GM10266 (cell line): ENCODE measurements at regions not wholly inside any gene's neighbourhood (a gene's known extent, or its start where the extent isn't known, plus 50 kb on each side); places are given as distances from the start of the nearest gene placed in this dataset.

Source experiments
- DNase-seq: peaks from one replicate; pipeline ENCODE4 v3.0.0; 2012; ENCODE audit errors: extremely low spot score
- TF ChIP-seq, protein P1 (sequence below): IDR thresholded peaks from 2 replicates; pipeline ENCODE4 v1.5.1; 2012; ENCODE audit warnings: mild to moderate bottlenecking, low read depth; ENCODE audit not compliant: control insufficient read depth, insufficient read depth; ENCODE audit errors: missing control alignments

DNA sequence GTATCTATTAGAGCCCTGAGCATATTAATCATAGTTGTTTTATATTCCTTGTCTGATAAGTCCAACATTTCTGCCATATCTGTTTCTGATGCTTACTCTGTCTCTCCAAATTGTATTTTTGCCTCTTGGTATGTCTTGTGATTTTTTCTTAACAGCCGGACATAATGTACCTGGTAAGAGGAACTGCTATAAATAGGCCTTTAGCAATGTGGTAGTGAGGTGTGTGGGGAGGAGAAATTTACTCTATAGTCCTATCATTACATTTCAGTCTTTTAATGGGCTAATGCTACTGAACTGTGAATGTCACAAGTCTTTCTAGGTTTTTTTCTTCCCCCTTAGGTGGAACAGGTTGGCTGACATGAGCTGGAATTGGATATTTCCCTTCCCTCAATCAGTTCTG lies 176.1 kb upstream of the FGF10 start:
- no peak for DNase-seq
- TF ChIP-seq, protein P1, sequence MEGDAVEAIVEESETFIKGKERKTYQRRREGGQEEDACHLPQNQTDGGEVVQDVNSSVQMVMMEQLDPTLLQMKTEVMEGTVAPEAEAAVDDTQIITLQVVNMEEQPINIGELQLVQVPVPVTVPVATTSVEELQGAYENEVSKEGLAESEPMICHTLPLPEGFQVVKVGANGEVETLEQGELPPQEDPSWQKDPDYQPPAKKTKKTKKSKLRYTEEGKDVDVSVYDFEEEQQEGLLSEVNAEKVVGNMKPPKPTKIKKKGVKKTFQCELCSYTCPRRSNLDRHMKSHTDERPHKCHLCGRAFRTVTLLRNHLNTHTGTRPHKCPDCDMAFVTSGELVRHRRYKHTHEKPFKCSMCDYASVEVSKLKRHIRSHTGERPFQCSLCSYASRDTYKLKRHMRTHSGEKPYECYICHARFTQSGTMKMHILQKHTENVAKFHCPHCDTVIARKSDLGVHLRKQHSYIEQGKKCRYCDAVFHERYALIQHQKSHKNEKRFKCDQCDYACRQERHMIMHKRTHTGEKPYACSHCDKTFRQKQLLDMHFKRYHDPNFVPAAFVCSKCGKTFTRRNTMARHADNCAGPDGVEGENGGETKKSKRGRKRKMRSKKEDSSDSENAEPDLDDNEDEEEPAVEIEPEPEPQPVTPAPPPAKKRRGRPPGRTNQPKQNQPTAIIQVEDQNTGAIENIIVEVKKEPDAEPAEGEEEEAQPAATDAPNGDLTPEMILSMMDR, result no peak

DNA sequence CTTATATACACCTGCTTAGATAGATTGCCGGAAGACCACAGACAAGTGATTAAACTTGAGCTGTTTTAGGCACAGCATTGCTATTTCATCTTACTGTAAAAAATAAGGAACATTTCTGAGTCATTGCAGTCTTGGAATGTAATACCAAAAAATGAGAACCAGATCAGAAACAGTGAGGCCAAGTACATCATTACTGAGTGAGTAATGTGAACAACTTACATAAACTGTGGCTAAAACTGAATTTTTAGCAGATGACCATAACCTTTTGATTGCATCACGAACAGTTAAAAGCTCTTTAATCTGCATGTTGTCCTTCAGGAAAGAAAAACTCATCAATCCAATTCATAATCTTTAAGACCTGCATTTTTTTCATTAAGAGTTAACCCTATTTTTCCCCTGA lies 157.1 kb upstream of the FGF10 start:
- no peak for DNase-seq
- TF ChIP-seq, protein P1, result no peak

DNA sequence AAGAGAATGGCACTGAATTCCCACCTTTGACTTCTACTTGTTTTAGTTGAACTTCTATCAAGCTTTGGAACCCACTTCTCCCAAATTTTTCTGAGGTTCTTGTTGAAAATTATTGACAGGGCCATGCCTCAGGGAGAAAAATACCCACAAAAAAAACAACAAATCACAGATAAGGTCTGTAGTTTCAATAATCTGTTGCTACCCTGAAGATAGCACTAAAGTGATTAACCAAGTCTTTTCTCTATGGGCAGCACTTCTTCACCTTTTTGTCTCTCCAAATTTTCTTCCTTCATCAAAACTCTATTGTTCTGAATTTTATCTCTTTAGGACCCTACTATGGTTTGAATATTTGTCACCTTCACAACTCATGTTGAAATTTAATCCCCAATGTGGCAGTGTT lies 154.3 kb upstream of the FGF10 start:
- DNase-seq, result no peak
- TF ChIP-seq, protein P1, result no peak

DNA sequence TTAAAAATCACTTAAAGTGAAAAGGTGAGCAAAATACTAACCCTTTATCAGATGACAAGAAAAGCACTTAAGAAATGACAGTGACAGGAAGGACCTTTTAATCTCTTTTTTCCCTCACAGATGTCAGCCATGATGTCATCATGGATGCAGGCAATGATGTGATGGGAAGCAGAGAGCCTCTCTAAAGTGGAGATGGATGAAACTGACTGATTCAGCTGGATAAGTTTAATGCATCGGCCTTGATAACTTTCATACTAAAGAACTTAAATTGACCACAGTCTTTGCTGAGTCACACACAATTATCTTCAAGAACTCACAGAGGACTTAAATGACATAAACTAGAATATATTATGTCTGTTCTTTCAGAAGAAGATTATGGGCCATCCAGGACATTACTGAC lies 153.2 kb upstream of the FGF10 start:
- TF ChIP-seq, protein P1, result no peak
- DNase-seq, result no peak

DNA sequence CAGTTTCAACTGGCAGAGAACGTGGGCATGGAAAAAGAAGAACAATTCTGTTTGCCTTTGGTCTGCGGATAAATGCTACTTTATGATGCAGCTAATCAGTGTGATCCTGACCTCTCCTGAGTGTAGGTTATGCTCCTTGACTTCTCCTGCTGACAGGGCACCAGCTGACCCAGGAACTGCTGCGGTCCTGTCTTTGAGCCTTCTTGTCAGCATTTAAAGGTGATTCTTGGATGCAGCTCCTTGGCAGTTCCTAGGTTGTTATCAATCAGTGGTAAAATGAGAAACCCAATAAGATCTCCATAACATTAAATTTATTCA lies 150.3 kb upstream of the FGF10 start:
- DNase-seq, result no peak
- TF ChIP-seq, protein P1, result no peak

DNA sequence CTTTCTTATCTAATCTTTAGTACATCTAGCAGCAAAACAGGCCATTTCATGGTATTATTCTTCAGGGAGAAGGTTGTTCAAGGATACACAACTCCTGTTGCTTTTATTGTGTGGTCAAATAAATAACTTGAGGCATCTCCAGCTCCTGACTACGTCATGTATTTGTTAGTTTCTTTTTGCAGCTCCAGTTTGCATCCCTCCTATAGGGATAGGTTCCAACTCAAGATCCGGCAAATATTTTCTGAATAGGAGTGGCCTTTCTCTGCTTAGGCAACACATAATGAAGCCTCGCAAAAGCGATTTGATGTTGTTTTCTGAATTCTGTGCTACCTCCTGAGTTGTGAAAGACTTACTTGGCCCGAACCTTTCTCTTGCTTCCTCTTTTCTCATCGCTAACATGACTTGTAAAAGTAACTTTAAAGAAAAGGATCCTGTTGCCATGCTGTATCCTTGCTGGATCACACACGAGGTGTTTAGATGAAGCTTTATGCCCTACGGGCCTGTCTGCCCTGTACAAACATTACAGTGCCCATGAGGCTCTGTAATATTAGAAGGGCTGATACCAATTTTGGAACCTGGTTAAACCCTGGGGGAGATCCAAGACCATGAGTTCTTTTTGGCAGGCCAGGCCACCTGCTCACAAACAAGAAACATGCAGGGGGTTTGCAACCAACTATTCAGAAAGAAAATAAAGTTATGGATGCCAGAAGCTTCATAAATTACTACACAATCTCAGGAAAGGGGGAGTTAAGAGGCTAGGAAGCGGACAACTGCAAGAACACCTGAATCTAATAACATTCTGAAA lies 149.8 kb upstream of the FGF10 start:
- TF ChIP-seq, protein P1, result no peak
- no peak for DNase-seq

DNA sequence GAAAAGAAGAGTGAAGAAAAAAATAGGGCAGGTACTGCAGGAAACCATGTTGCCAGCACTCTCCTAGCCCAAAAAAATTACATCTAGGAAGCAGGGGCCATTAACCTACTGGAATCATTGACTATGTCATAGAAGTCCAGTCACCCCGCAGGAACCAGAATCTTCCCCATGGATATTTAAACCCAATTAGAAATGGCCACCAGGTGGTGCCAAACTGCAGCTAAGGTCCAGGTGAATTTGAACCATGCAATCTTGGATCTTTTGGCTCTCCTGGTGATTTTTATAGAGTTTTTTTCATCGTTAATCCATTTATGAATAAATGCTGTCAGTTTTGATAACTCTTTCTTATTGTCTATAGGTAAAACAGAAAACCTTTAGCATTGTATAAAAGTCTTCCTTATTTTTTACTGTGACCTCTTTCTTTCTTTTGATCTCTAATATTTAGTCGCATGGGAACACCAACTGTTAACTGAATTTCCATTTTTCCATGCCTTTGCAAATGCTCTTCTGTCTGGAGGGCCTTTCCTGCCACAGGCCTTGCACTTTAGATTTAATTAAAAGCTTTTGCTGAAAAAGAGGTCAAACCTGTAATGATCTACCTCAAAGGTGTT lies 147.5 kb upstream of the FGF10 start:
- TF ChIP-seq, protein P1, result peak; percentile 68
- DNase-seq, result peak; percentile 11
